ENCODE measurements at regions not wholly inside any gene's neighbourhood (a gene's known extent, or its start where the extent isn't known, plus 50 kb on each side); places are given as distances from the start of the nearest gene placed in this dataset.

GRCh38 chr10:28219251-28219650 lies 83.6 kb downstream of the MPP7 start:
- Histone ChIP-seq H4K20me1 (replicated peaks; ENCODE audit: control insufficient read depth, insufficient read depth, low read length) (no peaks in the 10 kb centered on the region), H3K36me3 (ENCODE audit: control insufficient read depth, insufficient read depth, low read length) (no peaks in the 10 kb centered on the region), H3K4me1 (replicated peaks in 1 of 2; ENCODE audit: control insufficient read depth in 2 of 2, insufficient read depth in 2 of 2, low read length in 2 of 2) (no peaks in the 10 kb centered on the region), H2AFZ (ENCODE audit: low read depth, low read length) (no peak overlapping the region), H3K27me3 (ENCODE audit: control insufficient read depth in 2 of 2, insufficient read depth in 2 of 2, low read length in 2 of 2) (no peaks in the 10 kb centered on the region; a peak in 3 of 5 replicates), H3K27ac (ENCODE audit: extremely low read depth, low read depth, low read length) (no peak overlapping the region), H3K79me2 (ENCODE audit: control insufficient read depth, insufficient read depth, low read length) (no peaks in the 10 kb centered on the region), H3K4me2 (ENCODE audit: insufficient read depth, low read length) (no peak overlapping the region), H3K9me3 (replicated peaks; ENCODE audit: control insufficient read depth, insufficient read depth, low read depth, low read length) (no peaks in the 10 kb centered on the region), H3K9me1 (ENCODE audit: control insufficient read depth, insufficient read depth, low read length) (no peaks in the 10 kb centered on the region), H3K9ac (ENCODE audit: insufficient read depth in 1 of 2, low read depth in 2 of 2, low read length in 2 of 2) (no peak overlapping the region), H3K4me3 (no peak overlapping the region)
- TF ChIP-seq POLR2B (IDR thresholded peaks at IDR 0.05; ENCODE audit: low read depth, partially characterized antibody) (no peak), FOXA3 (CRISPR knock-in tag; conservative IDR thresholded peaks at IDR 0.05 in 1 of 2, IDR thresholded peaks at IDR 0.05 in 1 of 2) (no peak), E2F8 (IDR thresholded peaks at IDR 0.05; ENCODE audit: low read depth, partially characterized antibody) (no peak)
- ATAC-seq (no peak), DNase-seq (ENCODE audit: extremely low read depth in 1 of 4, low spot score in 3 of 4) (no peak), FAIRE-seq (no peak)
- intact Hi-C loops (cut with micrococcal nuclease) (no loop called here), in situ Hi-C loops (cut with MboI) (no loop called here)
- 0% methylated on average over 3 of the region's 3 CpGs for WGBS (ENCODE audit: insufficient coverage, low coverage, missing lambda C conversion rate)
- ChIA-PET POLR2A (no interaction called here), CTCF (ENCODE audit: low intra/inter-chr PET ratio) (no interaction called here)
- no TSS peak for BruUV-seq (replicated peaks)
